ENCODE measurements at regions not wholly inside any gene's neighbourhood (a gene's known extent, or its start where the extent isn't known, plus 50 kb on each side); places are given as distances from the start of the nearest gene placed in this dataset.

- Mint-ChIP-seq H3K4me1 (ENCODE audit: low read depth) (peaks cover 8% of the 10 kb centered on the region), H3K4me3 (ENCODE audit: low read depth) (no peak overlapping the region), H3K9me3 (ENCODE audit: low read depth) (no peaks in the 10 kb centered on the region), H3K27ac (no peak overlapping the region), H3K27me3 (peaks cover 14% of the 10 kb centered on the region), H3K36me3 (ENCODE audit: insufficient read depth) (no peaks in the 10 kb centered on the region)
- no peak for DNase-seq (ENCODE audit: low spot score, unreplicated experiment)
- no peak for TF ChIP-seq CTCF (IDR thresholded peaks at IDR 0.05; ENCODE audit: unreplicated experiment)
These were observed 77.3 kb downstream of the TMEM100 start for GRCh38 chr17:55645361-55645760.

DNA sequence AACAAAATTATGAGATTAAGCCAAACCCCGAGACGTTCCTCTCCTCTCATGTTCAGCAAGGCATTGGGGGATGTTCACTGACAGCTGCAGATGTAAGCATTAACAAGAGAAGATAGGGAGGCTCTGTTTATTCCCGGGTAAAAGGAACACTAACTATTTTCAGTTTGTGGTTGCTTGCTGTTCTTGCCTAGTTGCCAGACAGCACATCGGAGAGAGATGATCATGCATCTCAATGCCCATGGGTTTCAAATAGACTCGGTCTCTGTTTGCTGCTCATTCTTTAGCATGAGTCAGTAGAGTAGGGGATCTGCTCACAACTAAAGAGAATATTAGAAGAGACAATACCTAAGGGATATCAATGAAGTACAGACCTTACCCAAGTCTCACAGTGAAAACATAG is 78.3 kb downstream of the TMEM100 start:
- H3K4me1 Mint-ChIP-seq (ENCODE audit: low read depth): peaks cover 10% of the 10 kb centered on the region
- no peak overlapping the region for H3K27ac Mint-ChIP-seq
- H3K9me3 Mint-ChIP-seq (ENCODE audit: low read depth): no peaks in the 10 kb centered on the region
- no peak for TF ChIP-seq CTCF (IDR thresholded peaks at IDR 0.05; ENCODE audit: unreplicated experiment)
- H3K27me3 Mint-ChIP-seq: peaks cover 14% of the 10 kb centered on the region
- H3K4me3 Mint-ChIP-seq (ENCODE audit: low read depth): no peak overlapping the region
- no peak for DNase-seq (ENCODE audit: low spot score, unreplicated experiment)
- H3K36me3 Mint-ChIP-seq (ENCODE audit: insufficient read depth): no peaks in the 10 kb centered on the region

GRCh38 chr17:55642741-55643140 is 79.9 kb downstream of the TMEM100 start:
- no peaks in the 10 kb centered on the region for H3K36me3 Mint-ChIP-seq (ENCODE audit: insufficient read depth)
- peaks cover 6% of the 10 kb centered on the region for H3K4me1 Mint-ChIP-seq (ENCODE audit: low read depth)
- peaks cover 7% of the 10 kb centered on the region for H3K27me3 Mint-ChIP-seq
- no peak overlapping the region for H3K27ac Mint-ChIP-seq
- DNase-seq (ENCODE audit: low spot score, unreplicated experiment): no peak
- H3K9me3 Mint-ChIP-seq (ENCODE audit: low read depth): no peaks in the 10 kb centered on the region
- no peak for TF ChIP-seq CTCF (IDR thresholded peaks at IDR 0.05; ENCODE audit: unreplicated experiment)
- no peak overlapping the region for H3K4me3 Mint-ChIP-seq (ENCODE audit: low read depth)

GRCh38 chr17:55641676-55642081 is 81.0 kb downstream of the TMEM100 start:
- H3K9me3 Mint-ChIP-seq (ENCODE audit: low read depth): no peaks in the 10 kb centered on the region
- H3K36me3 Mint-ChIP-seq (ENCODE audit: insufficient read depth): no peaks in the 10 kb centered on the region
- peak; percentile 67 for TF ChIP-seq CTCF (IDR thresholded peaks at IDR 0.05; ENCODE audit: unreplicated experiment)
- DNase-seq (ENCODE audit: low spot score, unreplicated experiment): peak; percentile 20
- peaks cover 4% of the 10 kb centered on the region for H3K27me3 Mint-ChIP-seq
- no peak overlapping the region for H3K4me3 Mint-ChIP-seq (ENCODE audit: low read depth)
- no peak overlapping the region for H3K27ac Mint-ChIP-seq
- peaks cover 6% of the 10 kb centered on the region for H3K4me1 Mint-ChIP-seq (ENCODE audit: low read depth)

GRCh38 chr17:55639096-55639495 is 83.6 kb downstream of the TMEM100 start:
- H3K4me1 Mint-ChIP-seq (ENCODE audit: low read depth): peaks cover 20% of the 10 kb centered on the region
- no peak overlapping the region for H3K4me3 Mint-ChIP-seq (ENCODE audit: low read depth)
- no peaks in the 10 kb centered on the region for H3K9me3 Mint-ChIP-seq (ENCODE audit: low read depth)
- H3K27me3 Mint-ChIP-seq: peaks cover 17% of the 10 kb centered on the region
- TF ChIP-seq CTCF (IDR thresholded peaks at IDR 0.05; ENCODE audit: unreplicated experiment): no peak
- DNase-seq (ENCODE audit: low spot score, unreplicated experiment): no peak
- H3K36me3 Mint-ChIP-seq (ENCODE audit: insufficient read depth): no peaks in the 10 kb centered on the region
- H3K27ac Mint-ChIP-seq: no peak overlapping the region

Measured in progenitor cell of endocrine pancreas (in vitro differentiated cells).